Myocyte (in vitro differentiated cells): ENCODE measurements at regions not wholly inside any gene's neighbourhood (a gene's known extent, or its start where the extent isn't known, plus 50 kb on each side); places are given as distances from the start of the nearest gene placed in this dataset.
"Not testable (repeated sequence)": the region's sequence is repeated elsewhere in the genome, so short reads cannot be mapped to it uniquely, and the experiment has no call there.

Experiments used
- DNase-seq: peaks from one replicate; pipeline ENCODE4 v3.0.0-alpha.2; 2012; ENCODE audit warnings: low read depth

- no peak for DNase-seq
Measured at GRCh38 chr1:195851016-195851601, 757.1 kb downstream of the KCNT2 start.

DNA sequence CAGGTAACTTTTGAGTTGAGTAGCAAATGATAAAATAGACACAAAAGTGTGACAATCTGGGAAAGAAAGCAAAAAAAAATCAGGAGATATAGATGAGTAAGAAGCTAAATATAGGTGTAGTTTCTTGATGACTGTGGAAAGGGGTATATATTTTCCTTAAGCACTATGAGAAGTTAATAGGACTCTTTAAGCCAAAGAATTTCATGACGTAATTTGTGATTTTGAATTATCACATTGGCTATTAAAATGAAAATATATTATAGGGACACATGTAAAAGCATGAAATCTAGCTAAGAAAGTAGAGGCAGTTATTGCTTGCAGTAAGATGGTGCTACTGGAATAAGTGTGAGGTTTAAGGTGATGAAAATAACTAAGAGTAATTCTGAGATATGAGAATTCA lies 759.1 kb downstream of the KCNT2 start:
- no peak for DNase-seq

DNA sequence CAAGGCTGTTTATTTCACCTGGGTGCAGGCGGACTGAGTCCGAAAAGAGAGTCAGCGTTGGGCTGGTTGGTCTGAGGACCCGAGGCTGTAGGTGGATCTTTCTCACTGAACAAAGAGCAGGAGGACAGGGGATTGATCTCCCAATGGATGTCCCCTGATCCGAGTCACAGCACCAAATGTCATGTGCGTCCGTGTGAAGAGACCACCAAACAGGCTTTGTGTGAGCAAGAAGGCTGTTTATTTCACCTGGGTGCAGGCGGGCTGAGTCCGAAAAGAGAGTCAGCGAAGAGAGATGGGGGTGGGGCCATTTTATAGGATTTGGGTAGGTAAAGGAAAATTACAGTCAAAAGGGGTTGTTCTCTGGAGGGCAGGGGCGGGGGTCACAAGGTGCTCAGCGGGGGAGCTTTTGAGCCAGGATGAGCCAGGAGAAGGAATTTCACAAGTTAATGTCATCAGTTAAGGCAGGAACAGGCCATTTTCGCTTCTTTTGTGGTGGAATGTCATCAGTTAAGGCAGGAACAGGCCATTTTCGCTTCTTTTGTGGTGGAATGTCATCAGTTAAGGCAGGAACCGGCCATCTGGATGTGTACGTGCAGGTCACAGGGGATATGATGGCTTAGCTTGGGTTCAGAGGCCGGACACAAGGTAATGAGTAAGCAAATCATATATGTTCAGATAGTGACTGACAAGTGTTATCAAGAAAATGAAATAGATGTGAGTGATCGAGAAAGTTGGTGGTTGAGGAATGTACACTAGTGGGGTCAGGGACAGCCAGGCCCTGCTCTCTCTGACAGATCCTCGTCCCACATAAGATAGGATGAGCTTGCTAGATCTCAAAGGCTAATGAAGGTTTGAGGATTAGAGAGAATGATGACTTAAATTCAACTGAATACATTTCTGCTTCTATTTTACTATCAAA lies 760.0 kb downstream of the KCNT2 start:
- DNase-seq = not testable (repeated sequence)

DNA sequence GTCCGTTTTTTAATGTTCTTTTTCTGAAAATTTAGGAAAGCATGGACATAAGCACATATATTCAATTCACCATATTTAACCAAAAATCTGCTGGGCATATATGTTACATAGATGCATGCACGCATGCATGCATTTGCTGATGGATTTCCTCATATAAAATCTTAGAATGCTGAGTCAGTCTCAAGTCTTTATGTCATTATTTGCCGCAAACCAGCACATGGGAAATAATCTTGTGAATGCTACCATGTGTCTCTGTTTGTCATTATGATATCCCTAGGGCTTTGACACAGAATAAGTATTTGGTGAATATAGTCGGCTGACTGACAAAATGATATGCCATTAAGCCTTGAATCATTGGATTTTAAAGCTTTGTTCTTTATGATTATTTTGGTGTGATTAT lies 776.5 kb downstream of the KCNT2 start:
- peak; percentile 13 for DNase-seq

DNA sequence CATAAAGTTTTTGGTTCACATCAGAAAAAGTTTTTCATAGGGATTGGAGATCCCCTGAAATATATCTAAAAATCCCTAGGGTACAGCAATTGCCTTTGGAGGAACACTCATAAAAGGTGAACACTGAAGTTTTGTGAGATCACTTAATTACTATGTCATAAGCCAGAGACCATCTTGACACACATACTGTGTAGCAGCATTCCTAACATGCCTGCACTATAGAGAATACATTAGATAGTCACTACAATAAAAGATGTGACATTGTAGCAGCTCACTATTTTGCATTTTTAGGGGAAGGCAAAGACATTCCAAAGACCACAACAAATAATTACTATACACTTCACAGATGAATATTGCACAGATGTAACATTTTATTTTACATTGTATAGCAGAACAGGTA lies 779.9 kb downstream of the KCNT2 start:
- no peak for DNase-seq

DNA sequence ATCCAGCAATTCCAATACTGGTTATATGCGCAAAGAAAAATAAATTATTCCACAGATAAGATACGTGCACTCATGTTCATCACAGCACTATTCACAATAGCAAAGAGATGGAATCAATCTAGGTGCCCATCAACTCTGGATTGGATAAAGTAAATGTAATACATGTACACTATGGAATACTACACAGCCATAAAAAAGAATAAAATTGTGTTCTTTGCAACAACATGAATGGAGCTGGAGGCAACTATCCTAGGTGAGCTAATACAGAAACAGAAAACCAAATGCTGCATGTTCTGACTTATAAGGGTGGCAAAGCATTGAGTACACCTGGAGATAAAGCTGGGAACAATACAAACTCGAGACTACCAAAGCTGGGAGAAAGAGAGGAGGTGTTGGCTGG lies 787.3 kb downstream of the KCNT2 start:
- DNase-seq = no peak

- DNase-seq = no peak
Measured at GRCh38 chr1:195806060-195806459, 802.2 kb downstream of the KCNT2 start.

DNA sequence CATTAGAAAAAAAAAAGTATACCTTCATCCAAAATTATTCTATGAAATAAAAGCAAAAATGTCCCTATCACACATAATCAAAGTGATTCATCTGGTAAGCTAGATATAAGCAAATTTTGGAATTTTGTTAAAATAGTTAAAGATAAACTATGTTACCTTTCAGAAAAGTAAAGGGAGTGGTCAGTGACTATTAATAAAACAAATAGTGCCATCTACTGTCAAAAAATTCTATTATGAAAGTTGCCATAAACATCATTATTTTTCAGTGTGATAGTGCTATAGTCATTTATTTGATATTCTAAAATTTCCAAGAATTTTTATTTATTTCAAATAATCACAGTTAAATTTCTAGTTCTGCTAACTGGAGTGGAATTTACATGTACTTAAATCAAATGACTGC lies 803.7 kb downstream of the KCNT2 start:
- DNase-seq = no peak

GRCh38 chr1:195799016-195799415 lies 809.2 kb downstream of the KCNT2 start:
- DNase-seq = no peak

DNA sequence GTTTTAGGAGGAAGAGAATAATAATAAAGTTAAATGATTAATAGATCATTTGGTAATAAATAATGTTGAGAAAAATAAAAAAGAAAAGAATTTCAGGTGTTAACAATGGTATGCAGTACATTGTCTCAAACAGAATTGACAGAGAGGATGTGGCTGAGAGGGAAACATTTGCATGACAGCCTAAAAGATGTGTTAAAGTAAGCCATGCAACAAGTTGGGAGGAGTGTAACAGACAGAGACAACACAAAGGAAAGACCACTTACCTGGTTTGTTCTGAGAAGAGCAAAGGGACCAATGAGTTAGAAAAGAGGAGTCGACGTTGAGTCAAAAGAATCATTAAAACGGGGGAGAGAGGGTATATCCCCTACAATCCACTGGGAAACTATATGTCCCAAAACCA lies 814.0 kb downstream of the KCNT2 start:
- DNase-seq = no peak

- no peak for DNase-seq
Measured at GRCh38 chr1:195791796-195792195, 816.4 kb downstream of the KCNT2 start.

DNA sequence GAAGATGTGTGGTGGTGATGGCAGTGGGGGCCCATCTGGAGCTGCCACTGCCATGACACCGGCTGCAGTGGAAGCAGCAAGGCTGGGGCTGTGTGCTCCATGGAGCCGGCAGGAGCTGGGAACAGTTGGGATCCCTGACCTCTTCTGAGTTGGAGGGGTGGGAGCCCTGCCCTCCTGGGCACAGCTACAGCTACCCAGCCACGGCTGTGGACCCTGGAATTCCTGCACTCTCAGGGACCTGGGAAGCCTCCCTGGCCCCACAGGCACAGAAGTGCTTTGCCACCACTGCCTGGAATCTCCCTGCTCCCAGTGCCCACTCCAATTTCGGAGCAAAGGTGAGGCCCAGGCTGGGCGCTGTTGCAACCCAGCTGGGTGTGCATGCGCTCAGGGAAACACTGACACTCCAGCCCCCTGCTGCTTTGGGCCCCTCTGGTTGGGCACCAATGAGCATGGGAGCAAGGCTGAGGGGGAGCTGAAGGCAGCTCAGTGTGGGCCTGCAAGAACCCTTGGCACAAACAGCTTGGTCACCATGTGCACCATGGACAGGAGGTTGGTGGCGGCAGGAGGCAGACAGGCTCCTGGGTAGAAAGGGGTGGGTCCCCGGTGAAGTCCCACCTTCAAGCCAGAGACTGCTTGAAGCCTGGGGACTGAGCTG lies 817.6 kb downstream of the KCNT2 start:
- no peak for DNase-seq

- DNase-seq = no peak
Measured at GRCh38 chr1:195789321-195789720, 818.9 kb downstream of the KCNT2 start.

DNA sequence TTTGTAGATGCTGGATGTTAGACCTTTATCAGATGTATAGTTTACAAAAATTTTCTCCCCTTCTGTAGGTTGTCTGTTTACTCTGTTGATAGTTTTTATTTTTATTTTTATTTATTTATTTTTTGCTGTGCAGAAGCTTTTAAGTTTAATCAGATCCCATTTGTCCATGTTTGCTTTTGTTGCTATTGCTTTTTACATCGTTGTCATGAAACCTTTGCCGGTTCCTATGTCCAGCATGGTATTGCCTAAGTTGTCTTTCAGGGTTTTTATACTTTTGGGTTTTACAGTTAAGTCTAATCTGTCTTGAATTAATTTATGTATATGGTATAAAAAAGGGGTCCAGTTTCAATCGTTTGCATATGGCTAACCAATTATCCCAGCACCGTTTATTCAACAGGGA lies 819.5 kb downstream of the KCNT2 start:
- DNase-seq = no peak

- DNase-seq = no peak
Measured at GRCh38 chr1:195785830-195786229, 822.4 kb downstream of the KCNT2 start.

DNA sequence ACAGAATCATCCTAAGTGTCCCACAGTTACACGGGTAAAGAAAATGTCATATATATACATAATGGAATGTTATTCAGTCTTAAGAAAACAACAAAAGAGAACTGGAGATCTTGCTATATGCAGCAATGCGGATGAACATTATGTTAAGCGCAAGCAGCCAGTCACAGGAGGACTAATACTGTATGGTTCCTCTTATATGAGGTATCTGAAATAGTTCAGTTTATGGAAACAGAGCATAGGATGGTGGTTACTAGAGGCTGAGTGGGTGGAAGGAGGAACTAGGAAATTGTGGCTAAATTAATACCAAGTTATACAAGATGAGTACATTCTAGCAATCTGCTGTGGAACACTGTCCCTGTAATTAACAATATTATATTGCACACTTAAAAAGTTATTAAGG lies 834.3 kb downstream of the KCNT2 start:
- no peak for DNase-seq

DNA sequence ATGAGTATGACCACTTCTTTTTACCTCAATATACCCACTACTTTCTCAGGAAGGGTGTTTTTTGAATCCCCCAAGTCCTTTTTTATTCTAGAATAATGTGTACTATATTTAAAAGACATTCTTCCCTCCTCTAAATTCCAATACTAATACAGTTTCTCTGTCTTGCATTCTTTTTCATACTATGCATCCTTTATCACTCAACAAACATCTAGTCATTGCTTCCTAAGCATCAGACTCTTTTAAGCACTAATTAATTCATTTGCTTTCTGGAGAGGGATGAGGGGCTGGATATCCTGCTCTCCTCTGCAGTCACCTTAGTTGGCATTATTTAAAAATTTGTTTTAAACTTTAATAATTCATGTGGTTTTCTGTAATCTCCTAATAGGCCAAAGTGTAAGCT lies 838.8 kb downstream of the KCNT2 start:
- no peak for DNase-seq

DNA sequence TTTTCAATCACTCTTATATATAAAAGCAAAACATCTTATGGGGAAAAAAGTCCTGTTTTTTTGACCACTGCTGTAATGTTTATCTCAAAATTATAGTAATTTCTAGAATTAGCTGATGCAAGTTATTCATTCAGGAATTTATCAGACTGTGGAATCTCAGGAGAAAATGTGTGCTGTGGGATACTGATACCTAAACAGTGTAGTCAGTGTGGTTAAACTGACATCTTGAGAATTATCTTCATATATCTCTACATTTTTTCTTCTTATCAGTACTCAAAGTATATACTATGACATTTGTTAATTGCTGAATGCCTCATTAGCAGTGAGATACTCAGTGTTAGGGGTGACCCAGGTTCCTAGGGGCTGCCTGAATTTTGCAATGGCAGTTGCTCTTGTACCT lies 839.3 kb downstream of the KCNT2 start:
- no peak for DNase-seq

- DNase-seq = no peak
Measured at GRCh38 chr1:195768377-195768776, 839.9 kb downstream of the KCNT2 start.

- DNase-seq = no peak
Measured at GRCh38 chr1:195766709-195767108, 841.5 kb downstream of the KCNT2 start.

GRCh38 chr1:195765099-195765498 lies 843.1 kb downstream of the KCNT2 start:
- DNase-seq = no peak

GRCh38 chr1:195763907-195764374 lies 844.3 kb downstream of the KCNT2 start:
- DNase-seq = no peak
